ENCODE measurements at regions not wholly inside any gene's neighbourhood (a gene's known extent, or its start where the extent isn't known, plus 50 kb on each side); places are given as distances from the start of the nearest gene placed in this dataset.

GRCh38 chr15:70243686-70244540 is 146.2 kb upstream of the TLE3 start:
- no peak for DNase-seq (ENCODE audit: low spot score)
- Histone ChIP-seq H3K4me3 (no peak overlapping the region), H3K27ac (no peak overlapping the region)
- TF ChIP-seq CTCF (IDR thresholded peaks at IDR 0.05), result no peak

GRCh38 chr15:70242951-70243685 is 145.4 kb upstream of the TLE3 start:
- no peak for DNase-seq (ENCODE audit: low spot score)
- no peak overlapping the region for H3K27ac ChIP-seq
- no peak overlapping the region for H3K4me3 ChIP-seq
- no peak for TF ChIP-seq CTCF (IDR thresholded peaks at IDR 0.05)

- Histone ChIP-seq H3K27ac (no peak overlapping the region), H3K4me3 (no peak overlapping the region)
- TF ChIP-seq CTCF (IDR thresholded peaks at IDR 0.05), result no peak
- DNase-seq (ENCODE audit: low spot score), result no peak
Measured at GRCh38 chr15:70241561-70242320, 144.0 kb upstream of the TLE3 start.

- TF ChIP-seq CTCF (IDR thresholded peaks at IDR 0.05), result no peak
- DNase-seq (ENCODE audit: low spot score), result no peak
- no peak overlapping the region for H3K4me3 ChIP-seq
- H3K27ac ChIP-seq, result no peak overlapping the region
Measured at GRCh38 chr15:70240820-70241430, 143.2 kb upstream of the TLE3 start.

GRCh38 chr15:70240082-70240481 is 142.4 kb upstream of the TLE3 start:
- Histone ChIP-seq H3K27ac (no peak overlapping the region), H3K4me3 (no peak overlapping the region)
- DNase-seq (ENCODE audit: low spot score), result no peak
- no peak for TF ChIP-seq CTCF (IDR thresholded peaks at IDR 0.05)

GRCh38 chr15:70238917-70239316 is 141.2 kb upstream of the TLE3 start:
- DNase-seq (ENCODE audit: low spot score), result no peak
- TF ChIP-seq CTCF (IDR thresholded peaks at IDR 0.05), result no peak
- H3K27ac ChIP-seq, result no peak overlapping the region
- no peak overlapping the region for H3K4me3 ChIP-seq

Data from coronary artery (tissue), 2 donors.